GM12878 (cell line): ENCODE measurements at regions not wholly inside any gene's neighbourhood (a gene's known extent, or its start where the extent isn't known, plus 50 kb on each side); places are given as distances from the start of the nearest gene placed in this dataset.

Experiments
- ATAC-seq: fragments of 200-7000 bp; cut with Tn5 transposase; 3 replicates; pipeline ENCODE4 v1.9.1; 2020; ENCODE audit warnings: mild to moderate bottlenecking, moderate library complexity
- BruUV-seq: library from RNA; stranded (reverse); fragments of 400-500 nt; replicated peaks from 2 replicates; lab custom pipeline; 2021; lab: Mats Ljungman, UMichigan
- CTCF ChIA-PET: fragments of 300-600 bp; sonication (Branson Sonifier 250); formaldehyde crosslinking; extraction: SDS; loops from one replicate; lab custom pipeline; 2021; ENCODE audit warnings: inconsistent platforms; lab: Yijun Ruan, JAX
- POLR2A ChIA-PET: fragments of 350-600 bp; formaldehyde crosslinking; extraction: SDS; loops from one replicate; lab custom pipeline; 2021; ENCODE audit warnings: inconsistent platforms; lab: Charles Lee
- RAD21 ChIA-PET: fragments of 300-600 bp; sonication (Branson Sonifier 250); formaldehyde crosslinking; loops from one replicate; lab custom pipeline; 2023; ENCODE audit warnings: antibody characterized with exemption; ENCODE audit not compliant: unreplicated experiment; lab: Charles Lee
- SMC1A ChIA-PET: fragments of 300-600 bp; sonication (Branson Sonifier 250); formaldehyde crosslinking; loops from one replicate; lab custom pipeline; 2023; ENCODE audit not compliant: unreplicated experiment, uncharacterized antibody; lab: Charles Lee
- DNase-seq: peaks from one replicate; pipeline ENCODE4 v3.0.0-alpha.2; 2011; ENCODE audit warnings: low read depth, low spot score
- FAIRE-seq: peaks from 3 replicates; lab custom pipeline; 2011; peaks lifted over from hg19 to GRCh38; lab: Jason Lieb, UNC
- H2AFZ ChIP-seq: 2 replicates; pipeline ENCODE4 v1.6.0; 2011; ENCODE audit warnings: low read depth, low read length, control low read depth; ENCODE audit not compliant: control insufficient read depth
- H3K27ac ChIP-seq: 2 replicates; pipeline ENCODE4 v1.5.1; 2011; ENCODE audit warnings: control low read depth; ENCODE audit not compliant: control insufficient read depth, insufficient read depth
- H3K27me3 ChIP-seq, 2 experiments: replicated peaks in 1 of 2; 2 replicates each; pipeline versions ENCODE4 v1.6.0 to v1.6.1; 2011; ENCODE audit warnings: low read length in 1 of 2; ENCODE audit not compliant: control insufficient read depth in 2 of 2, insufficient read depth in 2 of 2
- H3K36me3 ChIP-seq, 2 experiments: 2 replicates each; pipeline ENCODE4 v1.5.1; 2011; ENCODE audit warnings: low read length in 1 of 2; ENCODE audit not compliant: control insufficient read depth in 2 of 2, insufficient read depth in 2 of 2
- H3K4me1 ChIP-seq: 2 replicates; pipeline ENCODE4 v1.6.1; 2011; ENCODE audit warnings: mild to moderate bottlenecking, low read length, moderate library complexity, mixed read lengths; ENCODE audit not compliant: control insufficient read depth, insufficient read depth
- H3K4me2 ChIP-seq: 2 replicates; pipeline ENCODE4 v1.6.0; 2011; ENCODE audit warnings: control low read depth; ENCODE audit not compliant: control insufficient read depth, insufficient read depth
- H3K4me3 ChIP-seq: fragments of 200-600 bp; sonication (generic); 2 replicates; pipeline ENCODE4 v1.5.1; 2016
- H3K79me2 ChIP-seq: 2 replicates; pipeline ENCODE4 v1.6.0; 2011; ENCODE audit warnings: low read length; ENCODE audit not compliant: control insufficient read depth, insufficient read depth
- H3K9ac ChIP-seq: 2 replicates; pipeline ENCODE4 v1.8.0; 2011; ENCODE audit warnings: low read length, control low read depth, mixed read lengths; ENCODE audit not compliant: control insufficient read depth, insufficient read depth
- H3K9me3 ChIP-seq: replicated peaks from 3 replicates; pipeline ENCODE4 v1.5.1; 2011; ENCODE audit warnings: mild to moderate bottlenecking, low read length; ENCODE audit not compliant: control insufficient read depth, insufficient read depth
- H4K20me1 ChIP-seq: 2 replicates; pipeline ENCODE4 v1.6.0; 2011; ENCODE audit not compliant: control insufficient read depth, insufficient read depth
- ATF7 ChIP-seq: fragments of 450-650 bp; IDR thresholded peaks from 2 replicates; pipeline ENCODE4 v1.6.1; 2016; ENCODE audit warnings: low read depth, mild to moderate bottlenecking
- ESRRA ChIP-seq: IDR thresholded peaks from 2 replicates; pipeline ENCODE4 v1.6.1; 2012; ENCODE audit warnings: mild to moderate bottlenecking, low read length, improper control_type of control experiment
- MLLT1 ChIP-seq: fragments of 450-650 bp; IDR thresholded peaks from 2 replicates; pipeline ENCODE4 v1.6.1; 2016; ENCODE audit warnings: mild to moderate bottlenecking
- NFYA ChIP-seq: IDR thresholded peaks from 2 replicates; pipeline ENCODE4 v1.6.1; 2011; ENCODE audit warnings: low read depth, mild to moderate bottlenecking, low read length, improper control_type of control experiment, borderline replicate concordance
- PBX3 ChIP-seq: IDR thresholded peaks from 2 replicates; pipeline ENCODE4 v1.6.1; 2011; ENCODE audit warnings: mild to moderate bottlenecking, low read depth, low read length, moderate library complexity; ENCODE audit not compliant: insufficient replicate concordance
- POLR2AphosphoS2 ChIP-seq: IDR thresholded peaks from 2 replicates; pipeline ENCODE4 v1.6.1; 2011; ENCODE audit warnings: low read depth, mild to moderate bottlenecking, low read length, improper control_type of control experiment, moderate library complexity
- in situ Hi-C: fragments of 300-500 bp; cut with MboI; formaldehyde crosslinking; loops from 9 replicates; pipeline ENCODE4 v1.14.3; 2018; ENCODE audit warnings: mixed read lengths
- intact Hi-C: fragments of 100-400 bp; cut with micrococcal nuclease; formaldehyde crosslinking; loops from one replicate; pipeline ENCODE4 v1.14.2; 2022; ENCODE audit not compliant: unreplicated experiment
- TF ChIP-seq, protein P1 (sequence below): fragments of 450-650 bp; IDR thresholded peaks from 2 replicates; pipeline ENCODE4 v1.6.1; 2014; ENCODE audit warnings: mild to moderate bottlenecking

DNA sequence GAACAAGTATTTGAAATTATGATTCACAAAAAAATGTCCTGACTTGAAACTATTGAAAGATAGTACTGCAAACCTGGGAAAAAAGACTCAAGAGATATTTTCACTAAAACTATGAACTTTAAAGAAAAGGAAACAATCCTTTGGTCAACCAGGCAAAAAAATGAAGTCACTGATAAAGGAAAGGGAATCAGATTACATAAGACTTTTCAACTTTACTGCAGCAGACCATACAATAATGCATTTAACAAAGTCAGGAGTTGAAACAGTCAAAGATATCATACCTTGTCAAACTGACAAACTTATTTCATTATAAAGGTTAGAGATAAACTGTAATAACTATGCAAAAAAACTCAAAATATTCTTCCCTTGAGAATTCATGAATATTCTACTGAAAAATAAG is 361.6 kb downstream of the DLEU7 start:
- no peak for FAIRE-seq
- Histone ChIP-seq H3K79me2 (no peaks in the 10 kb centered on the region), H3K9me3 (no peaks in the 10 kb centered on the region), H3K9ac (no peak overlapping the region), H3K4me3 (no peak overlapping the region), H2AFZ (no peak overlapping the region), H3K4me1 (no peaks in the 10 kb centered on the region), H3K27me3 (no peaks in the 10 kb centered on the region; a peak in 1 of 4 replicates), H3K4me2 (no peak overlapping the region), H3K27ac (no peak overlapping the region), H3K36me3 (no peaks in the 10 kb centered on the region), H4K20me1 (no peaks in the 10 kb centered on the region)
- DNase-seq: no peak
- RAD21 ChIA-PET: no interaction called here
- no peak for ATAC-seq
- CTCF ChIA-PET: no interaction called here
- intact Hi-C loops (no loop called here), in situ Hi-C loops (no loop called here)
- POLR2A ChIA-PET: no interaction called here
- SMC1A ChIA-PET: no interaction called here
- TF ChIP-seq ATF7 (no peak), NFYA (no peak), PBX3 (no peak), POLR2AphosphoS2 (no peak), MLLT1 (no peak), ESRRA (no peak)
- TF ChIP-seq, protein P1, sequence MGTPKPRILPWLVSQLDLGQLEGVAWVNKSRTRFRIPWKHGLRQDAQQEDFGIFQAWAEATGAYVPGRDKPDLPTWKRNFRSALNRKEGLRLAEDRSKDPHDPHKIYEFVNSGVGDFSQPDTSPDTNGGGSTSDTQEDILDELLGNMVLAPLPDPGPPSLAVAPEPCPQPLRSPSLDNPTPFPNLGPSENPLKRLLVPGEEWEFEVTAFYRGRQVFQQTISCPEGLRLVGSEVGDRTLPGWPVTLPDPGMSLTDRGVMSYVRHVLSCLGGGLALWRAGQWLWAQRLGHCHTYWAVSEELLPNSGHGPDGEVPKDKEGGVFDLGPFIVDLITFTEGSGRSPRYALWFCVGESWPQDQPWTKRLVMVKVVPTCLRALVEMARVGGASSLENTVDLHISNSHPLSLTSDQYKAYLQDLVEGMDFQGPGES: no peak
- BruUV-seq: no TSS peak
